CD4-positive, alpha-beta T cell treated with Interleukin-15 for 1 hour (primary cell): ENCODE measurements at regions not wholly inside any gene's neighbourhood (a gene's known extent, or its start where the extent isn't known, plus 50 kb on each side); places are given as distances from the start of the nearest gene placed in this dataset.
A peak's percentile ranks its signal among the peaks of the same experiment; 100 is the strongest.
"Not testable (repeated sequence)": the region's sequence is repeated elsewhere in the genome, so short reads cannot be mapped to it uniquely, and the experiment has no call there.

Source experiments
- DNase-seq: peaks from one replicate; pipeline ENCODE4 v3.0.0-alpha.2; 2020

GRCh38 chrX:115840729-115841409 is 279.9 kb downstream of the PLS3 start:
- DNase-seq, result not testable (repeated sequence)

GRCh38 chrX:115850986-115851385 is 290.0 kb downstream of the PLS3 start:
- DNase-seq, result peak; percentile 4

GRCh38 chrX:115853260-115853659 is 292.3 kb downstream of the PLS3 start:
- DNase-seq, result not testable (repeated sequence)

- not testable (repeated sequence) for DNase-seq
Observed at GRCh38 chrX:115881170-115881569, 289.4 kb upstream of the AGTR2 start.

- DNase-seq, result not testable (repeated sequence)
Observed at GRCh38 chrX:115884121-115884520, 286.4 kb upstream of the AGTR2 start.

GRCh38 chrX:115888041-115888440 is 282.5 kb upstream of the AGTR2 start:
- peak; percentile 61 for DNase-seq

GRCh38 chrX:115888519-115888918 is 282.0 kb upstream of the AGTR2 start:
- DNase-seq, result not testable (repeated sequence)

GRCh38 chrX:115889121-115889890 is 281.2 kb upstream of the AGTR2 start:
- no peak for DNase-seq

GRCh38 chrX:115892056-115892708 is 278.4 kb upstream of the AGTR2 start:
- DNase-seq, result no peak

- peak; percentile 48 for DNase-seq
Observed at GRCh38 chrX:115892787-115893671, 277.5 kb upstream of the AGTR2 start.

- no peak for DNase-seq
Observed at GRCh38 chrX:115894087-115894486, 276.5 kb upstream of the AGTR2 start.

- no peak for DNase-seq
Observed at GRCh38 chrX:115895678-115896329, 274.7 kb upstream of the AGTR2 start.

GRCh38 chrX:115896362-115896761 is 274.2 kb upstream of the AGTR2 start:
- no peak for DNase-seq

GRCh38 chrX:115897956-115898355 is 272.6 kb upstream of the AGTR2 start:
- no peak for DNase-seq

- peak; percentile 76 for DNase-seq
Observed at GRCh38 chrX:115898382-115899001, 272.1 kb upstream of the AGTR2 start.

GRCh38 chrX:115900425-115900824 is 270.1 kb upstream of the AGTR2 start:
- DNase-seq, result no peak

GRCh38 chrX:115901241-115901640 is 269.3 kb upstream of the AGTR2 start:
- DNase-seq, result no peak

GRCh38 chrX:115902995-115903394 is 267.5 kb upstream of the AGTR2 start:
- DNase-seq, result no peak

GRCh38 chrX:115906276-115906675 is 264.3 kb upstream of the AGTR2 start:
- no peak for DNase-seq

GRCh38 chrX:115906881-115907280 is 263.7 kb upstream of the AGTR2 start:
- no peak for DNase-seq

- no peak for DNase-seq
Observed at GRCh38 chrX:115909017-115909416, 261.5 kb upstream of the AGTR2 start.

- no peak for DNase-seq
Observed at GRCh38 chrX:115911967-115912366, 258.6 kb upstream of the AGTR2 start.
